GM18870 (cell line): ENCODE measurements at regions not wholly inside any gene's neighbourhood (a gene's known extent, or its start where the extent isn't known, plus 50 kb on each side); places are given as distances from the start of the nearest gene placed in this dataset.

Source experiments
- ATAC-seq: cut with Tn5 transposase; IDR thresholded peaks from one replicate; pipeline ENCODE4 v1.9.1; 2021; ENCODE audit warnings: moderate library complexity; ENCODE audit not compliant: unreplicated experiment

DNA sequence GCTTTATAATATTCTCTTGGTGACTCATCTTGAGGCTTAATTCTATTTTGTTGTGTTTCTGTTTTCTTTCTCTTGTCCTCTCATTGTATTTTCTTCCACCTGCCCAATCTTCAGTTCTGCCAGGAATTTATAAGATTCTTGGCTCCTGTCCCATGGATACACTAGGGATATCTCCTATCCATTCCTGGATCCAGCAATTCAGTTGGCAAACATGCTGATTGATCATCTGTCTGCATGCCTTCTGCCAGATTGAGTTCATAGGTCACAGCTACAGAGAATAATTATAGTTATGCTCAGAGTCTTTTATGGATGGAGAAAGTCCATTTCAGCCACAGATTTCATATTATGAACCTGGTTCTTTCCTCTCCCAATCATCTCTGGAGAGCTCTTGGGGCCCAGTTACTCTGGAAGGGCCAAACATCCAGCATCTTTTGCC is 140.4 kb upstream of the MAGI2 start:
- no peak for ATAC-seq

DNA sequence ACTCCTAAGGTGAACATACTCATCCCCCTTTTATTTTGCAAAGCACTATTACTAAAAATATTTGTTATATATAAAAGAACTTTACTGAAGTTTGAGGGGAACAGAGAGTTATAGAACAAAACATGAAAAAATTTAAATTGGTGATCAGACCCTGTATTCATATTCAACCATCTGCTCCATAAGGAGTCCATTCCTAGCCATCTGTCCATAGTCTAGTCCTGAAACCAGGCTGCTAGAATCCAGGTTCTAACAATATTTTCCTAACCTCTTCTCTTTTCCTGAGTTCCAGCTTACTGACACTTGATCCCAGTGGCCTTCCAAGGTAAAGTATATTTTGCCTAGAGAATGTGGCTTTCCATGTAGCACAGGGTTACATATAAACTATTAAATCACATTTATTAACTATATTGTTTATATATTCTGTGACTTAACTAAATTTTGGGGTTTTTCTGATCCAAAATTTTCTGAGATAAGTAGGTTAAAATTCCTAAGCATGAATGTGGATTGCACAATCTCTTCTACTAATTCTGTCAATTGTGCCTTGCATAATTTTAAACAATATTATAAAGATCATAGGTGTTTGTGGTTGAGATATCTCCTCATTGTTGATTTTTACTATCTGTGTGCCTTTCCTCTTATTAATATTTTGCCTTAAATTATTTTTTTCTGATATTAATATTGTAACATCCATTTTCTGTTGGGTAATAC is 137.6 kb upstream of the MAGI2 start:
- no peak for ATAC-seq

DNA sequence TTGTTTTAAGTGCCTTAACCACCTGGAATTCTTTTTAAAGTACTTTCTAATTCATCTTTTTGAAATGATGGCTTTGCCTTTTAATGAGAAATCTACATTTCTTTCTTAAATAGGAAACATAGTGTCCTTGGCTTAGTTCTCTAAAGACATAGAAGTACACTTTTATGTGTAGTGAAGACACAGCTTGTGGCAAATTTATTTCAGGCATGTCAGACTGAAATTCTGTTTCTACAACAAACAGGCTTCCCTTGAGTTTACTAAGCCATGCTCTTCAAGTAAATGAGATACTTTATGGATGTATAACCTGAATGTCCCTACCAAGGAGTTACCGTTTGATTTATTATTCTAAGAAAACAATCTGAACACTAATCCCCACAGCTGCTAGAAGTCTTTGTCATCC is 136.9 kb upstream of the MAGI2 start:
- ATAC-seq = no peak

DNA sequence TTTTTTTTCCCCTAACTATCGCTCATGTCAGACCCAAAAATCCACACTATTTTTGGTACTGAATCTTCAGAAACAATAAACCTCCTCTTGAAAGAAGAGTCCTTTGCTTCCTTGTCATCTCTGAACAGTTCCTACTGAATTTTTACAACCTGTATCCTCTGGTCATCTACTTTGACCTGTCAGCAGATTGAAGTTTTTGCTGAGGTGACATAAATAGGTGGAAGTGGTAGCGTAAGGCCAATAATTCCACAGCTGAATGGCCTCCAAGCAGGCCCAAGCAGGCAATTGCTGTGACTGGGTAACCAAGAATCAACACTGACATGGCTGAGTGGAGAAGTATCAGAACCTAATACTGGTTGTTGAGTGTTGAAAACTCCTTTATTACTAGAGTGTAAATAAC is 117.4 kb upstream of the MAGI2 start:
- no peak for ATAC-seq

DNA sequence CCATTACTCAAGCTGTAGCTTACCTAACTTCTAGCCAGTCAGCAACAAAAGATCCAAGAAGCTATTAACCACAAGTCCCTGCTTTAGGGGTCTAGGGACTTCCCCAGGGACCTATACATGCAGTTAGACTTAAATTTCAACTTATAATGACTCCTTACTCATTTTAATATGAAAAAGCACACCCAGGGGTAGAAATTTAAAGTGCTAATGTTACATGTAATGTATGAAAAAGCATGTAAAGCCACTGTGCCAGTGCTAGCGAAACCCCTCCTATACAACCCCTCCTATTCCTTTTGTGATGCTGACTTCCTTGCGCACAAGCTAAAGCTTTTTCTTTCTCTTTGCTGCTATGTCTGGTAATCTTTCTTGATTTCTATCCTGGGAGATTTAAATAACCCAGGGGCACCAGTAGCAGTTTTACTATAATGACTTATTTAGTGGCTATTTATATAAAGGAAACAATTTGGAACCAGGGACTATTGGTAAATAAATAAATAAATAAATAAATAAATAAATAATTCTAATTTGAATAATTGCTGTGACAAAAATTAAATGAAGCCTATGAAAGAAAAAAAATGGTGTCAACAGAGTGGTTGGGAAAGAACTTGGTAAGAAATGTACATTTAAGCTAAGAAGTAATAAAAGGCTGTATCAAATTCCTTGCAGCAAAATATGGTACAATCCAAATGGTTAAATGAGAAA is 110.5 kb upstream of the MAGI2 start:
- no peak for ATAC-seq

DNA sequence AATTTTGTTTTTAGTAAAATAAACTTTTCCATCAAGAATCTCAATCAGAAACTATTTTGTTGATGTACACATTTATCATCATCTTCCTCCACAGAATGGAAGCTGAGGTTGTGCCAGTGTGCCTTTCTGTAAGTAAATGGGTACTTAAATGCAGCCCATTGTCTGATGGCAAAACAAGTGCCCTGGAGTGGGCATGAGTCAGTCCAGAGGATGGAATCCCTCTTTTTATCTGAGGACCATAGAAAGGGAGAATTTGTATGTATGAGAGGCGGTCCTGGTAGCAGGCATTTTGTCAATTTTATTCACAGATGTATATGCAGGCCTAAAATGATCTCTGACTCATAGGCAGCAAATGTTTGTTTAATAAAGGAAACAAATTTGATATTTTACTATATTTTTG is 102.1 kb upstream of the MAGI2 start:
- no peak for ATAC-seq

DNA sequence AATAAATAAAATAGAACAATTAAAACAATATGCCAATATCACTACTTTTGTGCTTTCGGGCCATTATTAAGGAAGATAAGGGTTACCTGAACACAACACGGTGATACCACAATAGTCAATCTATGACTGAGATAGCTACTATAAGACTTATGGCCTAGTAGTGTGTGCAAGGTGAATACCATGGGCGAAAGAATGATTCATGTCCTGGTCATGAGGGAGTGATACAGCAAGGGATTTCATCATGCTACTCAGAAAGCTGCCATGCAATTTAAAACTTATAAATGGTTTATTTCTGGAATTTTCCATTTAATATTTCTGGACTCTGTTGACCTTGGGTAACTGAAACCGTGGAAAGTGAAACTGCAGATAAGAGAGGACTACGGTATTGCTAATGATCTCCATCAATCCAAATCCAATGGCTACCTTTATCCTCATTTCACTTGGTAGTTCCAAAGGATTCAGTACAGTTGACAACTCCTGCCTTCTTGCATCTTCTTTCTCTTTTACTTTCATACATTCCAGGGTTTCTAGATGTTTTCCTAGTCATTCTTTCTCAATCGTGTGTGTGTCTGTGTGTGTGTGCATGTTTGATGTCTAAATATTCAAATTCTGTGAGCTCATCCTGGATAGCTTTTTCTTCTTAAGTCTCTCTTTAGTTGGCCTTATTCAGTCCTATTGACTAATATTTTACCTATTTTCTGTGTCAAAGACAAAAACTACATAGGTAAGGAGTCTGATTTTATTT is 100.5 kb upstream of the MAGI2 start:
- no peak for ATAC-seq

DNA sequence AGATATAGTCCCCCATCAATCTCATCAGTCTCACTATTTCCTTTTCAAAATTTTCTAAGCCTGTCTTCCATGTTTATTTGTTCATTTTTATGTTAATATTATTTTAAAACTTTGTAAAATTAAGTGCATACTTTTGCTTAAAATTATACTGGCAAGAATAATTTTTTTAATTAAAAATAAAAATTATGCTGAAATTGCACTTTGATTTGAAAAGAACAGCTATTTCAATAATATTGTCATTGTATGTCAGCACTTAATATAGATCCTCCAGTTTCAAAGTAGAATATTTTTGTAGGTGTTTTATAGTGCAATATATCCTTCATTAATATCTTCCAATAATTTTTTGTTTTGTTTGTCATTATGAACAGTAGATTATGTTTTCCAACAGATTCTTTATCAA is 99.0 kb upstream of the MAGI2 start:
- ATAC-seq = no peak

DNA sequence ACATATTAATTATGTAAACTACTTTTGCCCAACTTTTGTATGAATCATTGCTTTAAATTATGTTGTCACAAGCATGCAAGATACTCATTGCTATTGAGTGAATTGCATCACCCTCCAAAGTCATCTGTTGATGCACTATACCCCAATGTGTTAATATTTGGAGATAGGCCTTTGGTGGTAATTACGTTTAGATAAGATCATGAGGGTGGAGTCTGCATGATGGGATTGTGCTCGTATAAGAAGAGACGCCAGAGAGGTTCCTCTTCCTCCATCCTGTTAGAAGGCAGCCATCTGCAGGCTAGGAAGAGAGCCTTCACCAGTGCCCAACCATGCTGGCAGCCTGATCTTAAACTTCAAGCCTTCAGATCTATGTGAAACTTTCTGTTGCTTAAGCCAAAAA is 95.3 kb upstream of the MAGI2 start:
- ATAC-seq = no peak

DNA sequence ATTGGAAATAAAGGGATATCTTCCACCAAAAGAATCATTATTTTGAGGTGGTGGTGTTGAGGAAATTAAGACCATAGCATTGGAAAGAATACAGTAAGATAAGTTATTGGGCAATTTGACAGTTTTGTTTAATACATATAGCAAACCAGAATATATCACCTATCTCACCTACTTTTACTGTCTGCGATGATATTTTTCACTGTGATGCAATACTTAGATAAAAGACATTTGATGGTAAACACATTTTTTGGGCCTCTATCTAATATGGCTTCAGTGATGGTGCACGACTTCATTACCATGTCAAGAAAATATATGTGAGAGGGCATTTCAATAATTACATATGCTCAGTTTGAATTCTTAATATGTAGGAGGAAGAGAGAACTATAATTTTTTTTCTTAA is 93.7 kb upstream of the MAGI2 start:
- no peak for ATAC-seq

DNA sequence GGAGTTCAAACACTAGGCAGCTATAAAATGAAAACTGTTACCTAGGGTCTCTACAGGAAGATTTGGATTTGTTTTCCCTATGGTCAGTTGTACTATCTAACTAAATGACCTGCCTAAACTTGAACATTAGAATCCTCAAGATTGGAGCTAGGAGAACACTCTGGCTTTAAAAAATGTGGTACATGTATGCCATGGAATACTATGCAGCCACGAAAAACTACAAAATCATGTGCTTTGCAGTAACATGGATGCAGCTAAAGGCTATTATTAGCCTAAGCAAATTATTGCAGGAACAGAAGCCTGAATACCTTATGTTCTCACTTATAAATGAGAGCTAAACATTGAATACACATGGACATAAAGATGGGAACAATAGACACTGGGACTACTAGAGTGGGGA is 87.1 kb upstream of the MAGI2 start:
- no peak for ATAC-seq

DNA sequence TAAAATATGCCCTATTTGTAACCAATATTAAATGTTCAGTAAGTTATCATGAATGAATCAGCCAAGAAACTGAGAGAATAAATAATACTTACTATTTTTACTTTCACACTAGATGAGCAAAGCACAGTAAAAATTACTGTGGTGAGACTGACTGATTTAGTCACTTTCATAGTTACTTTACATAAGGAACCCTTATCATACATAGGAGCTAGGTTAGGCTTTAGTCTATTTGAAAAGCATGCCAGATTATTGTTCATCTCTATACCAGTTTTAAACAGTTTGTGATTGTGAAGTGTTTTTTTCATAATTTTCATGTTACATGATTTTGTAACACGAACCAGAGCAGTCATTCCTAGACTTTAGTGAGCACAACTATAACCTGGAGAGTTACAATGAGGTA is 80.7 kb upstream of the MAGI2 start:
- no peak for ATAC-seq

DNA sequence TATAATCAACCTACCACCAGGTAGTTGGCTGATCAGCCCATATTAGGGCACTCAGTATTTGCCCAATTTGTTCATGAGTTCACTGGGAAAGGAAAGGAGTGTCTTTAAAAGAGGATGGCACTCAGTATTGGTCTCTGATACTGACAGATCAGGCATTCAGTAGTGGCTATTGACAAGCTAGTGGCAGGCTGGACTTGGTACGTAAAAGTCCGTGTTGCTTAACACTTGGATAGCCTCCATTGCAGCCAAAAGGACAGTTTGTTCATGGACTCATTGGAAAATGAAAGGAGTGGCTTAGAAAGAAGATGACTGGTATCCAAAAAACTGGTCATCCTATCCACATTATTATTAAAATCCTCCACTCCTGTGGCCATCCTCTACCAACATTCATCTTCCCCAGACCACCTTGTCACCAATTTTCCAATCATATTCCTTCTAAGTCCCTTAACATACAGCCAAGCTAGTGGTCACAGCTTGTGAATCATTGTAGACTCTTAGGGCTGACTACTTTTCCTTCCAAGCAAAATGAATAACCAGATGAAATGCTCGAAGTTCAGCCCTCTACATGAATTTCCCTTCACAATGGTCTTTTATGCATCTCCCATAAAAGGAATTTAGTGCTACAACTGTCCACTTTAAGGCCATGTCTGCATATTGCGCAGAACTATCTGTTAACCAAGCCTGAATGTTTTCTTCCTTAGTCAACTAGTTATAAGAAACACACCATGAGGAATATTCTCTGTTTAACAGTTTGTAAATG is 78.6 kb upstream of the MAGI2 start:
- no peak for ATAC-seq

DNA sequence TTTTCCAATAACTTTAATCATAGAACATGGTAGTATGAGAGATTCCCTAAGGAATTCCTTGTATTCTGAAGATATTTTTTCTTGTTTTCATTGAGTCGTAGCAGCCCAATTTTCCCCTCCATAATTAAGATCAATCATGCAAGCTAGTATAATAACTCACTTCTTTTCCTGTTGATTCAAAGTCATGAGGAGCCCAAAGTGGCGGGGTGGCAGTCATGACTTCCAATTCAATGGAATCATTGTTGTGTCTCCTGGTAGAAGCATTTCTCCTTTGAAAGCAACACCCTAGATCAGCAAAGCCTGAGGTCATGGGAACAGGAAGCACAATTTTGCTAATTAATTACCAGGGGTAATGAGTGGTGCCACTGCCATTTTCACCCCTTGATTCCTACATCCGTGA is 77.6 kb upstream of the MAGI2 start:
- no peak for ATAC-seq

DNA sequence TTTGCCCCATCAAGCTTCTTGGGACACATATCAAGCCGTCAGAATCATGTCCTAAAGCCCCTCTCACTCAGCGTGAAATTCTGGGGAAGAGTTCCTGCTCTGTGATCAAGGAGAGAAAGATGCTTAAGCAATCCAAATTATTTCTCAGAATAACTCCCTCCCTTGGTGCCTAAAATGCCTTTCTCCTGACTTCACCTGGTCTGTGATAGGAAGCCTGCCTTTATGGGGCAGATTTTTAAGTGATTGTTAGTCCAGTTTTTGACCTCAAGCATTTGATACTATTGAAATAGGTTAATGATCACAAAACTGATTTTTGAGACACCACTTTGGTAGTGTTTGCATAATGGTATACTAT is 76.4 kb upstream of the MAGI2 start:
- no peak for ATAC-seq

DNA sequence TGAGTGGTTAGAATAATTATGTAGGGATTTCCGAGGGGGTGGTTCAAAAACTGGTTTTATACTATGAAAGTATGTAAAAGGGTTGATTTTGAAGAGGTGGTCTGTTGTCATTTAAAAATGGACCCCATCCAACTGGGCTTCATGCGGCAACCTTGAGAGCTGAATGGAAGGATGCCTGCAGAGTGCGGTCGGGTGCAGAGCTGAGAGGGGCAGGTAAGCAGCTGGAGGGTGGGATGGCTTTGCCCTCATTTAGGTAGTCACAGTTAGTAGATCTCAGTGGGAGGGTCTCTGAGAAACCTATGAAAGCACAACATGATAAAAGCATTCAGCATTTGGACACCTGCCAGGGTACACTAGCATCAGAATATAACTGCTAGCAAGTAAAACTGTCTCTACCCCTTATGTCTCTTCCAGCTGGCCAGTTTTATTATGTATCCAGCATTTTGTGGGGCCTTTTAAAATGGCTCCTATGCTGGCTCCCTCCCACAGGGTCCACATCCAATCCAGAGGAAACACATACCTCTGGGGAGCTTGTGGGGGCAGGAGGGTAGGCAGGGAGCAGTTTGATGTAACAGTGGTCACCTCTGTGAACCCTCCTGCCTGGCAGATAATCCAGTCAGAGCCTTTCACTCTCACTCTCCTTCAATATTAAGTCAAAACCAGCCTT is 75.9 kb upstream of the MAGI2 start:
- ATAC-seq = no peak

DNA sequence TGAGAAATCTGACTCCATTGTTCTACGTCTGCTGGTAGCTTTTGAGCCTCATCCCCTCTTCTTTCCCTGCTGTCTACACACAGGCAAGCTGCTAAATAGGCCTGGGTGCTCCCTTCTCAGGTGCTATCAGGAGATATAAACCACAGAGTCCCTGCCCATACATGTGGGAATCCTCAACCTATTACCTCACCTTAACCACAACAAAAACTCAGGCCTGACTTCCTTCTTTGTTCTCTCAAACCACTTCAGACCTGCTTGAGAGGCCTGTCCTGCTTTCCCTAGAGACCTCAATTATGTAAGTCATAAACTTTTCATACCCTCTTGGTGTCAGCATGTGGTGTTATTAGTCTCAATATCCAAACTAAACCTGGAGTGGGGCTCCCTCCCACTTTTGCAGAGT is 75.0 kb upstream of the MAGI2 start:
- ATAC-seq = no peak

DNA sequence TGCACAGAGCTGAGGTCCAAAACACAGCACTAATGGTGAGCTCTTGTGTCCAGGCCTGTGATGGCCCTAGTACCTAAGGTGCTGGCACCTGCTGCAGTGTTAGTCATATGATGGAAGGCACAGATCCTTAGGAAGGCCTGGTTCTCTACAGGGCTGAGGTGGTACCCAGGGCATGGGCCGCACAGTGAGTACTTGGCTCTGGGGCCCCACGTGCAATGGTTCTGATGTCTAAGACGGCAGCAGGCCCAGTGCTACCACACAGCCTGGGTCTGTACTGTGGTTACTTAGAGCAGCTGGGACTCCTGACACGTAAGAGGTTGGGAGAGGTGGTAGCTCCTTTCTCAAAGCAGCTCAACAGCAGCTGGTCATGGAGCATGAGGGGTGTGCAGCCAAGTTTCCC is 70.6 kb upstream of the MAGI2 start:
- no peak for ATAC-seq

DNA sequence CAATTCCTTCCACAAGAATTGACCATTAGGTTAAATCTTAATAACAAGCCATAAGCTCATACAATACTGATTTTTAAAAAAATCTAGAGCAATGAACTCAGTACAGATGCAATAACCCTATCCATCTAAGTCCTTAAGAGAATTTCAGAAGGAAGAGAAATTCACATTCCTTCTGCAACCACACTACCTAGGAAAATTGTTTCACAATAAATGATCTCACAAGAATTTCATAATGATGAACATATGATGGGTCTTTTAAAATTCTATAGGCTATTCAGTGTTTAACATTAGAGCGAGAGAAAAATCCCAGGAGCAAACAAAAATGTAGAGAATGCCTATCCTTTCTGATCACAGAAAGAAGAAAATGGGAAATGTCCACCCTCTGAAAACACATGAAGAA is 70.0 kb upstream of the MAGI2 start:
- no peak for ATAC-seq

DNA sequence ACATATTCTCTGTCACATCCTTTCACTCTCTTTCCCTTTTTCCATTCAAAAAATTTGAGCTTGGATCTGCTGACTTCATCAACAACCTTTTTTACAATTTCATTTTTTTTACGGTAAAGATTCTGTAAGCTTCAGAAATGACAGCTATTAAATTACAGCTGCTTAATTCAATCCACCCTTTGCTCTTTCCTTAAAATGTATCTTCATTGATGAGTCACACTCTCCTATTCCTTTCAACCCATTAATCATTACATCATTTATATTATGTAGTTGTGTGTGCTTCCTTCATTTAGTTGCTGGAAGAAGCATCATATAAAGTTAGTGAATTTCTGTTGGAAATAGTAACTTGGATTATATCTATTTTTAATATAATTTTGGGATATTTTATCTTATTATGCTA is 67.1 kb upstream of the MAGI2 start:
- ATAC-seq = no peak

DNA sequence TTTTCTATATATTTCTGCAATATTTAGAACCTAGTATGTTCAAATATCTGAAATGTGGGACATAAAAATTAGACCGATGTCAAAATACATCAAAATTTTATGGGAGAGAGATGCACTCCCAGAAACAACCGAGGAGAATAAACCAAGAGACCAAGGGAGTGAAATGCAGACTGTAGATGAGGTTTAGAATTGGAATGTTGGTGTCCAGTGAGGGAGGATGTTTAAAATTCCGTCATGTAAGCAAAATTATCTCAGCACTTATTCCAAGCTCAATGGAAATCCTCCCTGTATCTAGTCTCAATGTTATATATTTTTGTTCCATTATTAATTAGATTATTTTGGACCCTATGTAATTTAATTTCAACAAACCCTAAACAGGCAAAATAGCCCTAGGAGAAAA is 61.9 kb upstream of the MAGI2 start:
- no peak for ATAC-seq
